Adipocyte (in vitro differentiated cells): ENCODE measurements at regions not wholly inside any gene's neighbourhood (a gene's known extent, or its start where the extent isn't known, plus 50 kb on each side); places are given as distances from the start of the nearest gene placed in this dataset.
"Not testable (repeated sequence)": the region's sequence is repeated elsewhere in the genome, so short reads cannot be mapped to it uniquely, and the experiment has no call there.

Experiments
- DNase-seq: peaks from one replicate; pipeline ENCODE4 v3.0.0-alpha.2; 2015; ENCODE audit warnings: low read depth
- H3K27me3 ChIP-seq: replicated peaks from 2 replicates; pipeline ENCODE4 v1.7.0; 2013; ENCODE audit warnings: mild to moderate bottlenecking, low read length, moderate library complexity; ENCODE audit not compliant: control insufficient read depth, insufficient read depth
- H3K36me3 ChIP-seq: 2 replicates; pipeline ENCODE4 v1.7.0; 2013; ENCODE audit warnings: low read length, mild to moderate bottlenecking, moderate library complexity; ENCODE audit not compliant: control insufficient read depth, insufficient read depth, severe bottlenecking
- H3K4me1 ChIP-seq: 2 replicates; pipeline ENCODE4 v1.7.0; 2013; ENCODE audit warnings: mild to moderate bottlenecking, low read length, moderate library complexity; ENCODE audit not compliant: control insufficient read depth, insufficient read depth
- H3K4me3 ChIP-seq: 2 replicates; pipeline ENCODE4 v1.7.0; 2013; ENCODE audit warnings: mild to moderate bottlenecking, low read length, moderate library complexity
- H3K9ac ChIP-seq: 2 replicates; pipeline ENCODE4 v1.7.0; 2013; ENCODE audit warnings: mild to moderate bottlenecking, low read length, moderate library complexity
- H3K9me3 ChIP-seq: 2 replicates; pipeline ENCODE4 v1.7.0; 2013; ENCODE audit warnings: mild to moderate bottlenecking, low read length, moderate library complexity; ENCODE audit not compliant: control insufficient read depth

DNA sequence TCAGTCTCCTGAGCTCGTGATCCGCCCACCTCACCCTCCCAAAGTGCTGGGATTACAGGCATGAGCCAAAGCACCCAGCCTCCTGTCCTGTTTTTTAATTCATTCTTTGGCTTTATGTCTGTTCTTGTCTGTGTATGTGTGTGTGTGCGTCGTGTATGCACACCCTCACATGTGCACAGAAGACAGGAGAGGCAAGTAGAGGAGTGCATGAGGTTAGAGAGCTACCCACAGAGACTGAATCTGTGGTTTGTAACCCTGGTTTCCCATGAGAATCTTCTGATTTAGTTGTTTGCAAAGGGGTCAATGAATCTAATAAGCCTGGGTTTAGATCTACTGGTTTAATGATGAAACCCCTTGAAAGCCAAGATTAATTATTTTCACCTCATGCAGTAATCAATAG is 1090.0 kb downstream of the EPHA3 start:
- not testable (repeated sequence) for H3K9me3 ChIP-seq, H3K4me1 ChIP-seq, H3K27me3 ChIP-seq, H3K36me3 ChIP-seq, DNase-seq, H3K9ac ChIP-seq, H3K4me3 ChIP-seq

DNA sequence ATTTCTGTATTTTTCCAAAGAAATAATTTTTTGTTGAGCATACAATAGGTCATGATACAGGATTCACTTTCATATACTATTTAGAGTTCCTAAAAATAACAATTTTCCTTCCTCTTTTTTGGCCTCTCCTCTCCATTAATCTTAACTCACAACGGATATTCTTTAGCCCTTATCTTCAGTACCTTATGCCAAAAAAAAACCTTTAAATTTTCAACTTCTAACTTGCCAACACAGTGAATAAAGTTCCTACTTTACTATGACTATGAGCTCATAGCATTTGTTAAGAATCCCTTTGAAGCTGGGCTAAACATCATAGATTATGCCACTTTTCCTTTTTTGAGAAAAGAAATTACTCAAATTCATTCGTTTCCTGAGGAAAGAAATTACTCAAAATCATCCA is 1095.5 kb downstream of the EPHA3 start:
- not testable (repeated sequence) for H3K27me3 ChIP-seq, H3K4me1 ChIP-seq, DNase-seq, H3K36me3 ChIP-seq, H3K9me3 ChIP-seq, H3K9ac ChIP-seq, H3K4me3 ChIP-seq

DNA sequence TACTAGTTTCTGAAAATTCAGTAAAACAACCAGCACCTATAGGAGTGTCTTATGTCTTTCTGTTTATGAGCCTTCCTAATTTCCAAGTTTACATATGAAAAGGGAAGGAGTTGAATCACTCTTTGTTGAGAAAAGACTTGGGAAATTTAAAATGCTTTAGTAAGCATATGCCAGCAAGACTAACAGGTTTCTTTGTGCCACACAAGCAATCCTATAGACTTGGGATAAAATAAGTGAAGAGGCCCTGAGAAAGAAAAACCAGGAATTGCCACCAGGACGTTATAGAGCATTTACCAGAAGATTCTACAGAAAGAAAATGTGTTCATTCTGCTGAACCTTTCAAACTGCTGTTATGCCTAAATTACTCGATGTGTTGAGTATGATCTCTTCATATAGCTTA is 1099.1 kb downstream of the EPHA3 start:
- H3K9me3 ChIP-seq, DNase-seq, H3K4me3 ChIP-seq, H3K4me1 ChIP-seq, H3K36me3 ChIP-seq, H3K27me3 ChIP-seq, H3K9ac ChIP-seq: not testable (repeated sequence)

DNA sequence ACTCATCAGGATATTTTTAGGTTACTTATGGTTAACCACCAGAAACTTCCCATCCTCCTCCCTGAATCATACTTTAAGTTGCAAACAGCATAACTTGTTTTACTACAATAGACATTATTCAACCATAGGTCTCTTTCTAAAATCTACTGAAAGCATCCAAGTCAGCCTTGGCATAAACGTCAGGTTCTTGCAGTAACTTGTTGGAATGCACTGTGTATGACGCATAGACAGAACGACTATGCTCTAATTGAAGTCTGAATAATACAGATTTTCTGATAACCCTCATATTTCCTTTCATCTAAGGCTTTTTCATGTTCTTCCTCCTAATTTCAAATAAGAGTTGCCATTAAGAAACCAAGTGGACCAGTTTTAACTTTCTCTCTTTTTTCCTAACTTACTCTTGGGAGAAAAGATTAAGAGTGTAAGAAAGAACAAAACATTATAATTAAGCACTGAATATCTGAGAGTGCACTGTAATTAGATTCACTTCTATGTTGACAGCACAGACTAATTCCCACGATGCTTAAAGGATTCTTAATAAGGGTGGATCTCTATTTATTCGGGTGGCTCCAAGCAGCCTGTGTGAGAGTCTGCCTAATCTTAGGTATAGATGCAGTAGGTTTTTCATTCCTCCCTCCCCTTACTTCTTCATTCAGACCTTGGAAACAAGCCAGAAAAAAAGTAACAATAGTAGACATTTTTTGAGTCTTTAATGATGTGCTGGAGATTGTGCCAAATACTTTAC is 1100.1 kb downstream of the EPHA3 start:
- H3K4me3 ChIP-seq, H3K4me1 ChIP-seq, H3K9ac ChIP-seq, H3K36me3 ChIP-seq, H3K27me3 ChIP-seq, H3K9me3 ChIP-seq, DNase-seq: not testable (repeated sequence)

DNA sequence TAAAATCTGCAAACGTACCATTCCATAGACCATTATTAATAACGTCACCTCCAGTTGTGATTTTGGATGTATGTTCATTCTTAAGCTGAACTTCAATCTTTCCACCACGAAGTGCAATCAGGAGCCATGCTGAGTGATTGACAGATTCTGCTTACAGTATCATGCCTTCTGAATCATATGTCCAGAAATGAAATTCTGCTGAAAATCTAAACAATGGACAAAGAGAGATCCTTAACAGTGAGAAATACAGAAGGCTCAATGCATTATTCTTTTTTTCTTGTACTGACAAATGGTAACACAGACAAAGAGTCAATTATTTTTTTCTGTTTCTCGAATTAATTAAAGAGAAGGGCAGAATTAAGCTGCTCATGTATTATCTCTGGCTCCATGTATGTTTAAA is 1114.5 kb downstream of the EPHA3 start:
- Histone ChIP-seq H3K9ac (no peak overlapping the region), H3K9me3 (no peaks in the 10 kb centered on the region), H3K4me3 (no peak overlapping the region), H3K36me3 (no peaks in the 10 kb centered on the region), H3K27me3 (no peaks in the 10 kb centered on the region), H3K4me1 (no peaks in the 10 kb centered on the region)
- DNase-seq, result no peak

DNA sequence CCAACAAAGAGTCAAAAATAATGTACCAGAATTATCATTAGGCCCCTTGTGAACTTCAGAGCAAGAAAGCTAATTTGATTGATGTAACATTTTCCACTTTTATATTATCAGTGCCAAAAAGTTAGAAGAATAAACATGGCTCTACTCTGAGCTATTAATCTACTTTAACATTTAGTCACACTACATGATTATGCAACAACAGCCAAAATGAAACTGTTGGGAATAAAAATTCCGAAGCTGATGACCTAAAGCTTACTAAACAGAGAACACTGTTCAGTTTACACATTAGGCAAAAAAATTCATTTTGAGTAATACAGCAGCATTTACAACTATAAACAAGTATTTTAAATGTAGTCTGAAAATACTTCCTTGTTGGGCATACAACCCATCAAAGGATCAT is 1134.1 kb downstream of the EPHA3 start:
- Histone ChIP-seq H3K36me3 (no peaks in the 10 kb centered on the region), H3K9me3 (no peaks in the 10 kb centered on the region), H3K27me3 (no peaks in the 10 kb centered on the region), H3K4me1 (peaks cover 9% of the 10 kb centered on the region), H3K4me3 (peak overlapping the region; percentile 58), H3K9ac (no peak overlapping the region)
- peak; percentile 19 for DNase-seq

DNA sequence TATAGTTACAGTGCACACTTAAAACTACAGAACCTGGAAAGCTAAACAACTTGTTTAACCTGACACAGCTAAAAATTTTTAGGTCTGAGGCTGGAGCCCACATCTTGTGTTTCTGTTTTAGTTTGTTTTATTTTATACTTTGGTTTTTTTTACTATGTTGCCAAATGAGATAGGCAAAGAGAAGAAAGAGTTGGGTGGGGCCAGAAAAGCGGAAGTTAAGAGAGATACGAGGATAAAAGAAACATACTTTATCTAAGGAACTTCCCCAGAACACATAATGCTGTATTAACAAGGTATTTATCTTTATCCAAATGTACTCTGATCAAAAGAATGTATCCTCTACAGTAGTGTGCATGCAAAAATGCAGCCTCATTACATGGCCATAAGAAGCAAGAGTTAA is 1145.7 kb downstream of the EPHA3 start:
- no peak for DNase-seq
- Histone ChIP-seq H3K27me3 (no peaks in the 10 kb centered on the region), H3K36me3 (no peaks in the 10 kb centered on the region), H3K4me1 (no peaks in the 10 kb centered on the region), H3K9me3 (no peaks in the 10 kb centered on the region), H3K4me3 (no peak overlapping the region), H3K9ac (no peak overlapping the region)

DNA sequence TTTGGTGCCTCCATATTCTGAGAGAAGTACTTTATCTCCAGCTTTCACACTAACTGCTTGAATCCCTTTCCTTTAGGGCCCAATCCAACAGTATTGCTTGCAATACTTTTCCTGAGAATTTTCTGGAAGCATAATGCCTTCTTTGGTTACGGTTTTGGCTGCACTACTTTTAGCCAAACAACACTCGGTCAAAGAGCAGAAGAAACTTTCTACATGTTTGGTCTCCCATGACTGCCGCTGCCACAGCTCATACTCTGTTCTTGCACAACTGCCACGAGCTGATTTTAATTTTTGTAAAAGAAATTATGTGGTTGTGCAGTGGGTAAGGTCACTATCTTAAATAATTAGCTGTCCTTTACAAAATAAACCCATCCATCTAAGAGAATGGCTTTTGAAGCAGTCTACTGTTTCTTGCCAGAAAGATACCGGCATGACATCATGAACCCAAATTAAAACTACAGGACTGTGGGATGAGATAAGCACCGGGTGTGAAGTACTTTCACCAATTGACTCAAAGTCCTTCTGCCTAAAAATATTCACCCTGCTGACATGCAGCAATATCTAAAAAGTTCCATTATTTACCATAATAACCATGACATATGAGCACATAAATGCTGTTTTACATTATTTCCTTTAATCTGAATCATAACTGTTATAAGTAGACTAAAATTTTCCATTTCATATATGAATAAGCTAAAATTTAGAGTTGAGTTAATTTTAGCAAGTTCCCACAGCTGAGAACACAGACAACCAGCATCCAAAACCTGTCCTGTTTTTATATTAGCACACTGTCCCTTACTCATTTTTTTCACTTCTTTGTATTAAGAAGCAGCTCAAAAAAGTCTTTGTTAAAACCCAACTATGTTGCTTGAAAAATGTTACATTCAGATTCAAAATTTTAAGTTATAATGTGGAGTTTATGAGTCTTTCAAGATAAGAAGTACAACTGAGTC is 1154.3 kb downstream of the EPHA3 start:
- H3K27me3 ChIP-seq, result no peaks in the 10 kb centered on the region
- H3K4me3 ChIP-seq, result no peak overlapping the region
- no peaks in the 10 kb centered on the region for H3K36me3 ChIP-seq
- H3K9me3 ChIP-seq, result peaks cover 24% of the 10 kb centered on the region
- DNase-seq, result no peak
- H3K4me1 ChIP-seq, result no peaks in the 10 kb centered on the region
- no peak overlapping the region for H3K9ac ChIP-seq
